ENCODE measurements at regions not wholly inside any gene's neighbourhood (a gene's known extent, or its start where the extent isn't known, plus 50 kb on each side); places are given as distances from the start of the nearest gene placed in this dataset.

- no peak for DNase-seq
These were observed 357.0 kb downstream of the NR2F2 start for GRCh38 chr15:96687388-96688107.

- no peak for DNase-seq
These were observed 360.2 kb downstream of the NR2F2 start for GRCh38 chr15:96690733-96691132.

- no peak for DNase-seq
These were observed 362.3 kb downstream of the NR2F2 start for GRCh38 chr15:96692826-96693225.

GRCh38 chr15:96693515-96693914 is 363.0 kb downstream of the NR2F2 start:
- DNase-seq, result no peak

DNA sequence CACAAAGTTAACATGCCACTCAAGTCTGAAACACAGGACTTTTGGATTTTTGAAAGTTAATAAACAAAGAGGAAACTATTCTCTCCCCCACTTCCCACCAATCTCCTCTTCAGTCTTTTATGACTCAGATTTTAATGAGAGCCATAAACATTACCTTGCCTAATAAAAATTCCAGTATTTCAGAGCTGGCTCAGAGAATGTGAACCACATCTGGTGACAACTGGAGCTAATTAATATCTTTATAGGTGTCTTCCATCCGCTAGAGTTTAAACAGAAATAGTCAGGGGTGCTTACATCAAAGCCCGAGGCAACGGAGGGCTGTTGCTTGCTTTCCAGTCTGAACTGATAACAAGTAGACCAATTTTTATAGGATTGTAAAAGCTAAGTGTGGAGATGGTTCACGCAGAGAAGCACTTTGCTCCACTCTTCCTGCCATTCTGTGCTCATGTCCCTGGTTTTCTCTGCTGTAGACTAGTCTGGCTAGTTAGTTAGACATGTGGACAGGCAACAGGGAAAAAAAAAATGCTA is 363.6 kb downstream of the NR2F2 start:
- no peak for DNase-seq

DNA sequence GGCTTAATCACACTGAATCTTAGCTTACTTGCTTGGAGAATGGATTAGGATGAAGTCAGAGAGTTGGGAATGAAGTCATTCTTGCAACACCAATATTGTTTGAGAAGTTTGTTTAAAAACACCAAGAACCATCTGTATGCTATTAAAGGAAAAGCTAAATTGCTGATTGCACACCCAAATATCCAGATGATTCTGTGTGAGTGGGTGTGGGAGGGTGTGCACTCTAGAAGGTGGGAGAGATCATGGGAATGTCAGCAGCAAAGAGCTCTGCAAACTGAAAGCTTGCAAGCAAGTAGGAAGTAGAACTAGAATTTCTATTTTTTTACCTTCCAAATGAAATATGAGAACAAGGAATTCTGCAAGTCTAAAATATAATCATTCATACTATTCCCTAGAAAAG is 364.9 kb downstream of the NR2F2 start:
- DNase-seq, result no peak

DNA sequence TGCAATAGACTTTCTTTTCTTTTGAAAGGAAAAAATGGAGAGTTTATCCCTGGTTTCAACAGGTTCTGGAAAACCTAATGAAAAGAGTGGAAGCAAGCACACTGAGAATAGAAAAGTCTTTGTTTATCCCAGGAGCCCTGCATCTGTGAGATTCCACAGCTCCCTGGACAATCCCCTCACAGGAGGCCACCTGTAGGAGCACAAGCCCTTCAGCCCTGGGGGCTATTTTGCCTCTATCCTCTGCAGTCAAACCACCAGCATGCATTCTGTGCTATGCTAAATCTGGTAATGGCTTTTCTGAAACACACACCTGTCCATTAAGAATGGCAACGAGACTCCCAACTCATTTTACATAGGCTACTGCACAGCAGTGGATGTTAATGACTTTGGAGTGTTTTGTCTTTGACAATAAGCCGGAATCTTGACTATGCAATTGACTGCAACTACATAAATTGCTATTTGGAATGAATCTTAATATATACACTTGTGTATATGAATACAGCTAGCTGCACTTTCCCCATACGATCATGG is 369.4 kb downstream of the NR2F2 start:
- no peak for DNase-seq

DNA sequence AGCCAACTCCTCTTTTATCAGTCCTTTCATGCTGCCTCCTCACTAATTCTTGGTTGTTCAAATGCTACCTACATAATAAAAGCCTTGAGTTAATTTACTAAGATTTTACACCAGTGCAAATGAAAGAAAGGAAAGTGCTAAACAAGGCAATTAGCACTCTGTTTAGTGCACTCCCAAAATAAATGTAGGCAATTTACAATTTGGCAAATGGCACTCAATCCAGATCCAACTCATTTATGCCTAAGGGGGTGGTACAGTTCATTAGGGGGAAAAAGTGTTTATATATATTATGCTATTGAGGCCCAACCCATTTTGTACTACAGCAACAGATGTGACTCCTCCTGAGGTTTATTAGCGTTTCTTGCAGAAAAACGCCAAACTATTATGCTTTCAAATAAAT is 370.1 kb downstream of the NR2F2 start:
- DNase-seq, result no peak

GRCh38 chr15:96701443-96701842 is 370.9 kb downstream of the NR2F2 start:
- DNase-seq, result no peak

DNA sequence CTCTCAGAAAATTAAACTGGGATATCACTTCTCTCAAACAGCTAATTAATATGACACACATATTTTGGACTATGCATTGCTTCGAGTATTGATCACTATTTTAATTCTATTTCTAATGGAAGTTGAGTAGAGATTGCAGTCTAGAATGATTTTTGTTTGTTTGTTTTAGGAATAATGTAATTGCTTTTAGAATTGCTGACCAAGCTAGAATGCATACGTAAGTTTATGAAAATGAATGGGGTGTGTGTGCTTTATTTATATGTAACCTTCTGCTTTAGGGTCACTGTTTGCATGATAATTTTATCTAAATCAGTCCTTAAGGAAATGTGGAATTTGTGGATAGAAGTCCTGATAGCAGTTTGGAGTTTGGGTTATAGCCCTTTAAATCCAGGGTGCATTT is 371.4 kb downstream of the NR2F2 start:
- DNase-seq, result no peak

DNA sequence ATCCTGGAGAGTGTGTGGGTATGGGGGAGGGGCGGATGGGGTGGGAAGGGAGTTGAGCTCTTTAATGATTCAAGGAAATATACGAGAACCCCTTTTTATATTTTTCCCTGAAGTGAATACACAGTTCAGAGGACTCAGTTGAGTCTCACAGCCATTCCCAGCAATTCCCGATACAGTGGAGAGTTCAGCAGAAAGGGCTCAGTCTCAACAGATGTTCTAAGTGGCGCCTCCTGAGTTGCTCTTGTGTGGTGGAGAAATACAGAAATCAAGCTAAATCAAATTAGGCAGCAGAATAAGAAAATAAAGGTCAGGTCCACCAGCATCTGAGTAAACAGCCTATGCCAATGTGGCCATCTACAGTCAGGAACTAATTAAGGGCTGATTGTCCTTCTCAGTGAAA is 372.1 kb downstream of the NR2F2 start:
- no peak for DNase-seq

DNA sequence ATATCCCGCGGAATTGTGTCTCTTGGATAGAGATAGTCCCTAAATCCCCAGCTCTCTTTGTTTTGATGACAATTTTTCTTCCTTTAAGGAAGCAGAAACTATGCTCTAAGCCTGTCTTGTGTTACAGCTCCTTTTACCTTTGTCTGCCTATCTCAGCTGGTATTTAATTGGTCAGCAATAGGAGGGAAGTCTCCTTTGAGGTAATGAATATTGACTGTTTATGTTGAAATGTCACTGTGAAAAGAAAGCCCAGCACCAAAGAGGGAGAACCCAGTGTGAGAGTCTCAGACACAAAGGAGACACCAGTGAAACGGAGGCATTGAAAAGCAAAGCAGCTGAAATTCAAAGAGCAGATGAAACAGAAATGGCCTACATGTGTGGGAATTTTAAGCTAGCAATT is 372.6 kb downstream of the NR2F2 start:
- DNase-seq, result no peak

DNA sequence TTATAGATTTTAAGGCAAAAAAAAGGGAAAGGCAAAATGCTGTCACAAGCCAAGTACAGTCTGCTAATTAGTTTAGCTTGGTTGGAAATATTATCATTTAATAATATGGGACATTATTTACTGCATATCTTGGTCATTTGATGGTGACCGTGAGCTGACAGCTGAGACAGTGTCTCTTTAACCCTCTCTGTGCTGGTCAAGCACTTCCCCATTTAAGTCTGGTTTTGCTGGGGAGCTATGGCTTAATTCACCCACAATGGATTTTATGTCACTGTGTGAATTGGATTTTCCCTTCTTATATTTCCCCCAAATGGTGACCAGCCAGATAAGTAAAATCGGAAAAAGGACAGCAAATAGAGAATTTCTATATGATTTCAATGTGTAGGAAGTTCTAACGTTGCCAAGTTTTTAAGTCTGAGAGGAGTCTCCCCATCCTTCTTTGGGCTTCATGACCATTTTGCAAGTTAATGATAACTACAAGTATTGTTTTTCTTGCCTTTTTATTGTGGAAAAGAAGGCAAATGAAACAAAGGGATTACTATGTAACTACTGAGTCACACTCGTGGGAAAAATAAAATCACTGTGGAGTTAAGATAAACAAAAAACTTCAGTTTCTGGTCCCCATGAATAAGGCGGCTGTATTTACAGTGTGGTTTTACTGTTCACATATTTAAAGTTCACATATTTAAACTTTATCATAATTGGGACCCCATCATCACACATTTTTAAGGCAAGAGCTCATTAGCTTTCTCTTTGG is 373.5 kb downstream of the NR2F2 start:
- no peak for DNase-seq

DNA sequence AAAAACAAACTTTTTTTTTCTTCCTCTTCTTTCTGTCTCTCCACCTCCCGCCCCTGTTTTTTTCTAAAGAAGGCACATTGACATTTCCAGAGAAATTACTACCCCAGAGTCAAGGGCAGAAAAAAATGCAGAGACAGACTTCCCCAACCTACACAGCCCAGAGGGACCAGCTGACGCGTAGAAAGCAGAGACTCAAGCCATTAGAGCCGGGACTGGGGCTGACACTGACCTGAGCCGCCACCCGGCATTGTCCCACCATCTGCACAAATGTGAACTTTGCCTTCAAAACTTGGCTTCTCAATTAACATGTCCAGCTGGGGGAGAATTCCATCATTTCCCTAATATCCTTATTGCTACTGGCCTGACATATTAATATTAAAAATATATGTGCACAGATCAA is 385.6 kb downstream of the NR2F2 start:
- no peak for DNase-seq

DNA sequence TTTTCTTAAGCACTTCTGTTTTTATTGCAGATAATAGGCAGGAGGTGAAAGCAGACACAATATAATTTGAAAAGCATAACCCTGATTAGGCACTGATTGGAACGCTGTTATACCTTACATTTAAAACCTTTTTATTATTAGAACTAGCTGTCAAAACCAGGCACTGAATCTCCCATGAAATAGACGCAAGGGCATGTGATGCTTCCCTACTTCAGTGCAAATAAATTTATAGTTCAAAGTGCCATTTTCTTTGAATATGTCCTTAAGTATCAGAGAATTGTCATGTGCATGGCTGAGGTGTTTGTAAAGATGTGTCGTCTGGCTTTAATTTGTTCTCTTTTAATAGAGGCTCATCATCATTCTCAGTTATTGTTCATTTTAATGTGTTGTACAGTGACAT is 386.0 kb downstream of the NR2F2 start:
- DNase-seq, result no peak

DNA sequence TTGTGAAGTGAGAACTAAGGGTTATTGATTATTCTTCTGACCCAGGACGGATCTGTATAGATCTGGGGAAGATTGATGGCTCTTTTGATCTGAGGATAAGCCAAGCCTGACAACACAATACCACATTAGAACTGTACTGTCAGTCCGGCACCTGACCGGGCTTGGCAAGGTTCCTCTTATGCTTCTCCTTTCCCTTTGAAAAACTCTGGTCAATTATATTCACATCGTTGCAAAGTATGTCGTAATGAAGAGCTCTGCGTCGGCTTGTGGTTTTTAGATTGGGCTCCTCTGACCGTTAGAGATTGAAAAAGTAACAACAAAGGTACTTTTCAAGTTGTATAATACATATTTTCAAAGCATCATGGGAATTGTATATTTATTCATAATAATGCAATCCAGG is 389.8 kb downstream of the NR2F2 start:
- DNase-seq, result no peak

GRCh38 chr15:96720656-96721055 is 390.2 kb downstream of the NR2F2 start:
- DNase-seq, result no peak

- no peak for DNase-seq
These were observed 398.1 kb downstream of the NR2F2 start for GRCh38 chr15:96728591-96728990.

DNA sequence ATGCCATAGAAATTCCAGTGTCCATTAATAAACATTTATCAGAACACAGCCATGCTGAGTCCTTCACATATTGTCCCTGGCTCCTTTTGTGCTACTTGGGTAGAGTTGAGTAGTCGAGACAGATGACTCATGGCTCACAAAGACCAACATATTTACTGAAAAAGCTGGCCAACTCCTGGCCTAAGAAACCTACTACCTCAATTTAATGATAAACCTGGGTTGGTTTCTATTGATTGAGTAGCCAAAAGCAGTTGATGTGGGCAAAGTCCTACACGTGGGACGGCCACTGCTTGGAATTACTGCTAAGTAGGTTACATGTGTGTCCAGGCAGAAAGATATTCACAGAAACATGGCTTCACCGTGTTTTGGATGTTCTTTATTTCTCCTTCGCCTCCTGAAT is 402.2 kb downstream of the NR2F2 start:
- no peak for DNase-seq

- DNase-seq, result no peak
These were observed 403.2 kb downstream of the NR2F2 start for GRCh38 chr15:96733721-96734120.

GRCh38 chr15:96735632-96736240 is 405.2 kb downstream of the NR2F2 start:
- no peak for DNase-seq

DNA sequence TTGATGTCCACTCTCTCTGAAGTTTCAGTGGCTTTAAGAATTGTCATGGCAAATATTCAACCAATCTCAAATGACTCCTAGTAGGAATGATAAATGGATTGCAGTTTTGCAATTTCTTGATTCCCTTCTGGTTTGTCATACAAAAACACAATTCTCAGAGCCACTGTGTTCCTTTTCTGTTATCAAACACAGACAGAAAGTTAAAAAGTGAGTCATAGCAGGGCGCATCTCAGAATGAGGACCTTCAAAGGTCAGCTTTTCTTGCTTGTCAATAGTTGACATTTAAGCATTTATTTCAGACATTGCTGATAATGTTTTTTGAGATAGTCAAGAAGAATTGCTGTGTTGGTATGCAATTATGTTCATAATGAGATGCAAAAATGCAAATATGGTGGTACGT is 405.9 kb downstream of the NR2F2 start:
- DNase-seq, result no peak

- DNase-seq, result no peak
These were observed 406.9 kb downstream of the NR2F2 start for GRCh38 chr15:96737408-96737807.

DNA sequence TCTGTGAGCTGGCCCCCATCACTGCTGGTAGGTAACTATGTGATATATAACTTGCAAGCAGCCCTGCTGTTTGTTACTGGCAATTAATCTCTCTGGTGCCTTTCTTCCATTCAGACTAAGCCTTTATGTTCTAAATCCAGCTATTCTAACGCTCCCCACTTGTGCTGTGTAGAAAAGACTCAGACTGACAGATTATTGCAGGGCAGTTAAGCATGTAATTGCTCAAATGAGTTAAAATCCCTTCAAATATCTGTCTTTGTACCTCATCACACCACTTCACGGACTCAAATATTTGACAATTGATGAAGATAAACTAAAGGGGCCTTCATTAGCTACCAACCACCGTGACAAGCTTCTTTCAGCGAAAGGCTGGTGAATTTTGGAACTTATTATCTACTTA is 416.2 kb downstream of the NR2F2 start:
- DNase-seq, result no peak

All from NCI-H524 treated with DMSO at 0.1 percent for 48 hours (cell line).